Ascending aorta (tissue), 2 donors: ENCODE measurements at regions not wholly inside any gene's neighbourhood (a gene's known extent, or its start where the extent isn't known, plus 50 kb on each side); places are given as distances from the start of the nearest gene placed in this dataset.

ENCODE experiments used
- DNase-seq, 2 donors: peaks; one replicate each; pipeline ENCODE4 v3.0.0-alpha.2; 2019; ENCODE audit warnings: low spot score in 2 of 2
- H3K27ac ChIP-seq, 2 donors: fragments of 200-600 bp; sonication (generic); one replicate each; pipeline ENCODE4 v1.5.1; 2016 to 2017; ENCODE audit warnings: mild to moderate bottlenecking in 1 of 2
- H3K27me3 ChIP-seq: fragments of 200-600 bp; sonication (generic); one replicate; pipeline ENCODE4 v1.5.1; 2017
- H3K36me3 ChIP-seq, 2 donors: fragments of 200-600 bp; sonication (generic); one replicate each; pipeline ENCODE4 v1.5.1; 2016
- H3K4me1 ChIP-seq, 2 donors: fragments of 200-600 bp; sonication (generic); one replicate each; pipeline ENCODE4 v1.5.1; 2016 to 2017; ENCODE audit warnings: mild to moderate bottlenecking in 1 of 2
- H3K4me3 ChIP-seq, 2 donors: fragments of 200-600 bp; sonication (generic); one replicate each; pipeline ENCODE4 v1.5.1; 2016 to 2017; ENCODE audit warnings: mild to moderate bottlenecking in 1 of 2
- H3K9me3 ChIP-seq, 2 donors: fragments of 200-600 bp; sonication (generic); one replicate each; pipeline ENCODE4 v1.5.1; 2016
- CTCF ChIP-seq, 3 experiments: fragments of 200-600 bp in 2 of 3; fragments of 450-650 bp in 1 of 3; sonication (generic) in 2 of 3; IDR thresholded peaks; one replicate each; pipeline ENCODE4 v1.5.1; 2016 to 2019; ENCODE audit warnings: antibody characterized with exemption in 3 of 3, mild to moderate bottlenecking in 1 of 3, moderate library complexity in 1 of 3
- intact Hi-C: fragments of 100-400 bp; cut with DNase I; formaldehyde crosslinking; loops from one replicate; pipeline ENCODE4 v1.15.1; 2023

GRCh38 chr9:79259858-79260257 lies 311.9 kb upstream of the TLE4 start:
- Histone ChIP-seq H3K27me3 (no peaks in the 10 kb centered on the region), H3K27ac (no peak overlapping the region), H3K36me3 (no peaks in the 10 kb centered on the region), H3K4me3 (no peak overlapping the region), H3K9me3 (no peaks in the 10 kb centered on the region), H3K4me1 (no peaks in the 10 kb centered on the region)
- no peak for DNase-seq
- intact Hi-C loops: no loop called here
- no peak for TF ChIP-seq CTCF (IDR thresholded peaks at IDR 0.05)

GRCh38 chr9:79263628-79264027 lies 308.1 kb upstream of the TLE4 start:
- no peaks in the 10 kb centered on the region for H3K36me3 ChIP-seq

GRCh38 chr9:79264041-79264440 lies 307.7 kb upstream of the TLE4 start:
- no peak for TF ChIP-seq CTCF (IDR thresholded peaks at IDR 0.05)

More at GRCh38 chr9:79263628-79264027, 308.1 kb upstream of the TLE4 start:
- Histone ChIP-seq H3K27me3 (no peaks in the 10 kb centered on the region), H3K4me1 (no peaks in the 10 kb centered on the region), H3K4me3 (no peak overlapping the region), H3K9me3 (no peaks in the 10 kb centered on the region), H3K27ac (no peak overlapping the region)
- TF ChIP-seq CTCF (IDR thresholded peaks at IDR 0.05): no peak
- no peak for DNase-seq
- intact Hi-C loops: no loop called here

GRCh38 chr9:79264511-79265355 lies 307.0 kb upstream of the TLE4 start:
- no peak overlapping the region for H3K4me3 ChIP-seq
- no peak overlapping the region for H3K27ac ChIP-seq
- no peak for DNase-seq
- no peaks in the 10 kb centered on the region for H3K9me3 ChIP-seq
- no peaks in the 10 kb centered on the region for H3K4me1 ChIP-seq
- TF ChIP-seq CTCF (IDR thresholded peaks at IDR 0.05): no peak
- intact Hi-C loops: no loop called here
- H3K27me3 ChIP-seq: no peaks in the 10 kb centered on the region
- H3K36me3 ChIP-seq: no peaks in the 10 kb centered on the region

More at GRCh38 chr9:79264041-79264440, 307.7 kb upstream of the TLE4 start:
- Histone ChIP-seq H3K4me1 (no peaks in the 10 kb centered on the region), H3K36me3 (no peaks in the 10 kb centered on the region), H3K9me3 (no peaks in the 10 kb centered on the region), H3K27ac (no peak overlapping the region), H3K27me3 (no peaks in the 10 kb centered on the region), H3K4me3 (no peak overlapping the region)
- no peak for DNase-seq
- intact Hi-C loops: no loop called here

GRCh38 chr9:79266986-79267385 lies 304.8 kb upstream of the TLE4 start:
- Histone ChIP-seq H3K4me3 (no peak overlapping the region), H3K4me1 (no peaks in the 10 kb centered on the region), H3K36me3 (no peaks in the 10 kb centered on the region), H3K27ac (no peak overlapping the region), H3K27me3 (no peaks in the 10 kb centered on the region), H3K9me3 (no peaks in the 10 kb centered on the region)
- TF ChIP-seq CTCF (IDR thresholded peaks at IDR 0.05): no peak
- DNase-seq: no peak
- intact Hi-C loops: no loop called here
